22Rv1 (cell line): ENCODE measurements at regions not wholly inside any gene's neighbourhood (a gene's known extent, or its start where the extent isn't known, plus 50 kb on each side); places are given as distances from the start of the nearest gene placed in this dataset.

Experiments used
- ZFX ChIP-seq: fragments of 450-650 bp; IDR thresholded peaks from 2 replicates; pipeline ENCODE4 v1.6.1; 2017; ENCODE audit warnings: antibody characterized with exemption, borderline replicate concordance
- TF ChIP-seq, protein P1 (sequence below): fragments of 450-650 bp; IDR thresholded peaks from 2 replicates; pipeline ENCODE4 v1.5.1; 2017; ENCODE audit warnings: mild to moderate bottlenecking

DNA sequence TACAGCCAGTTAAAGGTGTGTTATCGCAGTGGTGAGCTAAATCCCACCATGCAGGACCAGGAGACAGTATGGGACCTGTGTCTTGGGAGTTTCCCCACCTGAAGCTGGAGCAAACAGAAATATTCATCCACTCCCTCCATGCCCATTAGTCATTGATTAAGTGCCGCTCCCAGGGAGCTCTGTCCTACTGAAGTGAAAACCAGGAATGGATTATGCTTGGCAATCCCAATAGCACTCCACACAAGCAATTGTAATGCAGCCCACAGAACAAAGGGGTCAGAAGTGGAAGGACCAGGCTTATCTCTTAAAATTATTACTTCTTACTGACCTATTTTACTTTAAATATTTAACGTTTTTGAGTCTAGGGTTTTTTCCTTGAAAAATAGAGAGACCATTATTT, 1005.4 kb downstream of the ADGRL2 start:
- TF ChIP-seq, protein P1, sequence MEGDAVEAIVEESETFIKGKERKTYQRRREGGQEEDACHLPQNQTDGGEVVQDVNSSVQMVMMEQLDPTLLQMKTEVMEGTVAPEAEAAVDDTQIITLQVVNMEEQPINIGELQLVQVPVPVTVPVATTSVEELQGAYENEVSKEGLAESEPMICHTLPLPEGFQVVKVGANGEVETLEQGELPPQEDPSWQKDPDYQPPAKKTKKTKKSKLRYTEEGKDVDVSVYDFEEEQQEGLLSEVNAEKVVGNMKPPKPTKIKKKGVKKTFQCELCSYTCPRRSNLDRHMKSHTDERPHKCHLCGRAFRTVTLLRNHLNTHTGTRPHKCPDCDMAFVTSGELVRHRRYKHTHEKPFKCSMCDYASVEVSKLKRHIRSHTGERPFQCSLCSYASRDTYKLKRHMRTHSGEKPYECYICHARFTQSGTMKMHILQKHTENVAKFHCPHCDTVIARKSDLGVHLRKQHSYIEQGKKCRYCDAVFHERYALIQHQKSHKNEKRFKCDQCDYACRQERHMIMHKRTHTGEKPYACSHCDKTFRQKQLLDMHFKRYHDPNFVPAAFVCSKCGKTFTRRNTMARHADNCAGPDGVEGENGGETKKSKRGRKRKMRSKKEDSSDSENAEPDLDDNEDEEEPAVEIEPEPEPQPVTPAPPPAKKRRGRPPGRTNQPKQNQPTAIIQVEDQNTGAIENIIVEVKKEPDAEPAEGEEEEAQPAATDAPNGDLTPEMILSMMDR: no peak
- TF ChIP-seq ZFX: no peak
